ENCODE measurements at regions not wholly inside any gene's neighbourhood (a gene's known extent, or its start where the extent isn't known, plus 50 kb on each side); places are given as distances from the start of the nearest gene placed in this dataset.

DNA sequence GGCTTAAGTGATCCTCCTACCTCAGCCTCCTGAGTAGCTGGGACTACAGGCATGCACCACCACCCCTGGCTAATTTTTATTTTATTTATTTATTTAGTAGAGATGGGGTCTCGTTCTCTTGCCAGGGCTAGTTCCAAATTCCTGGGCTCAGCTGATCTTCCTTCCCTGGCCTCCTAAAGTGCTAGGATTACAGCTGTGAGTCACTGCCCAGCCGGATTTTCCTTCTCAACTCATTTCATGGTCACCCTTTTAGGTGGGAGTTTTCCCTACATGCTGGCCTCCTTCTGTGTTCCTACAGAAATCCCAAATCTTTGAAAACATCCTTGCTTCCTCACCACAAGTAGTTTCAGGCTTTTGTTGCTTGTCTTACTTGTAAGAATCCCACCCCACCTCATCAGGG, 102.1 kb upstream of the SIAH1 start:
- TF ChIP-seq, protein P1, sequence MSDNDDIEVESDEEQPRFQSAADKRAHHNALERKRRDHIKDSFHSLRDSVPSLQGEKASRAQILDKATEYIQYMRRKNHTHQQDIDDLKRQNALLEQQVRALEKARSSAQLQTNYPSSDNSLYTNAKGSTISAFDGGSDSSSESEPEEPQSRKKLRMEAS (IDR thresholded peaks at IDR 0.05) = no peak

GRCh38 chr16:48481772-48482171, 96.6 kb upstream of the SIAH1 start:
- TF ChIP-seq FOXM1 (IDR thresholded peaks at IDR 0.05; ENCODE audit: borderline replicate concordance, low read depth) (no peak), TEAD4 (IDR thresholded peaks at IDR 0.05) (no peak), RAD21 (IDR thresholded peaks at IDR 0.05; ENCODE audit: low read depth) (no peak), REST (IDR thresholded peaks at IDR 0.05; ENCODE audit: low read depth) (no peak), NFIC (IDR thresholded peaks at IDR 0.05) (no peak), TCF12 (IDR thresholded peaks at IDR 0.05; ENCODE audit: low read depth) (no peak), EP300 (IDR thresholded peaks at IDR 0.05; ENCODE audit: borderline replicate concordance) (no peak), YY1 (IDR thresholded peaks at IDR 0.05; ENCODE audit: low read depth) (no peak), CEBPB (IDR thresholded peaks at IDR 0.05) (no peak), ZBTB7A (IDR thresholded peaks at IDR 0.05; ENCODE audit: low read depth) (no peak), CREB1 (IDR thresholded peaks at IDR 0.05; ENCODE audit: low read depth) (no peak)
- TF ChIP-seq, protein P2, sequence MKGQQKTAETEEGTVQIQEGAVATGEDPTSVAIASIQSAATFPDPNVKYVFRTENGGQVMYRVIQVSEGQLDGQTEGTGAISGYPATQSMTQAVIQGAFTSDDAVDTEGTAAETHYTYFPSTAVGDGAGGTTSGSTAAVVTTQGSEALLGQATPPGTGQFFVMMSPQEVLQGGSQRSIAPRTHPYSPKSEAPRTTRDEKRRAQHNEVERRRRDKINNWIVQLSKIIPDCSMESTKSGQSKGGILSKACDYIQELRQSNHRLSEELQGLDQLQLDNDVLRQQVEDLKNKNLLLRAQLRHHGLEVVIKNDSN (IDR thresholded peaks at IDR 0.05) = no peak

- TF ChIP-seq TCF12 (IDR thresholded peaks at IDR 0.05; ENCODE audit: low read depth) (no peak), EGR1 (IDR thresholded peaks at IDR 0.05) (no peak), RAD21 (IDR thresholded peaks at IDR 0.05; ENCODE audit: low read depth) (no peak), FOXM1 (IDR thresholded peaks at IDR 0.05; ENCODE audit: borderline replicate concordance, low read depth) (no peak), CREB1 (IDR thresholded peaks at IDR 0.05; ENCODE audit: low read depth) (no peak), NFIC (IDR thresholded peaks at IDR 0.05) (no peak), YY1 (IDR thresholded peaks at IDR 0.05; ENCODE audit: low read depth) (no peak), CEBPB (IDR thresholded peaks at IDR 0.05) (no peak), EP300 (IDR thresholded peaks at IDR 0.05; ENCODE audit: borderline replicate concordance) (no peak), TEAD4 (IDR thresholded peaks at IDR 0.05) (no peak), TAF1 (IDR thresholded peaks at IDR 0.05; ENCODE audit: low read depth) (no peak), REST (IDR thresholded peaks at IDR 0.05; ENCODE audit: low read depth) (no peak), ZBTB7A (IDR thresholded peaks at IDR 0.05; ENCODE audit: low read depth) (no peak)
- TF ChIP-seq, protein P2 (IDR thresholded peaks at IDR 0.05) = no peak
- TF ChIP-seq, protein P1 (IDR thresholded peaks at IDR 0.05) = no peak
Measured at GRCh38 chr16:48481211-48481610, 96.0 kb upstream of the SIAH1 start.

DNA sequence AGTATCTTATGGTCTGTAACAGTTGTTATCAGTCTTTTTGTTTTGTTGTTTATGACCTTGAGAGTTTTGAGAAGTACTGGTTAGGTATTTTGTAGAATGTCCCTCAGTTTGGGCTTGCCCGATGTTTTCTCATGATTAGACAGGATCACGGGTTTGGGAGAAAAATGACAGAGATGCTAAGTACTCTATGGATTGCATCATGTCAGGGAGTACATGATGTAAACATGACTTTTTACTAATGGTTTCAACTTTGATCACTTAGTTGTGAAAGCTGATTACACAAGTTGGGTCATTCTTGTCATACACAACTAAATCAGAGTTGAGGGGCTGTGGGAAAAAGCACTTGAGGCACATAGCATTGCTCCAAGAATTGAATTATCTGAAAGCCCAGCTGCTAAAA, 94.7 kb upstream of the SIAH1 start:
- TF ChIP-seq TEAD4 (IDR thresholded peaks at IDR 0.05) (no peak), REST (IDR thresholded peaks at IDR 0.05; ENCODE audit: low read depth) (no peak), FOXM1 (IDR thresholded peaks at IDR 0.05; ENCODE audit: borderline replicate concordance, low read depth) (no peak), RAD21 (IDR thresholded peaks at IDR 0.05; ENCODE audit: low read depth) (no peak), ZBTB7A (IDR thresholded peaks at IDR 0.05; ENCODE audit: low read depth) (no peak), TCF12 (IDR thresholded peaks at IDR 0.05; ENCODE audit: low read depth) (no peak), CEBPB (IDR thresholded peaks at IDR 0.05) (no peak), TAF1 (IDR thresholded peaks at IDR 0.05; ENCODE audit: low read depth) (no peak), EP300 (IDR thresholded peaks at IDR 0.05; ENCODE audit: borderline replicate concordance) (no peak), NFIC (IDR thresholded peaks at IDR 0.05) (no peak), EGR1 (IDR thresholded peaks at IDR 0.05) (no peak), YY1 (IDR thresholded peaks at IDR 0.05; ENCODE audit: low read depth) (no peak), CREB1 (IDR thresholded peaks at IDR 0.05; ENCODE audit: low read depth) (no peak)
- TF ChIP-seq, protein P1 (IDR thresholded peaks at IDR 0.05) = no peak
- TF ChIP-seq, protein P2 (IDR thresholded peaks at IDR 0.05) = no peak

Measured in Ishikawa (cell line).